DOHH2 (cell line): ENCODE measurements at regions not wholly inside any gene's neighbourhood (a gene's known extent, or its start where the extent isn't known, plus 50 kb on each side); places are given as distances from the start of the nearest gene placed in this dataset.

Experiments used
- H3F3A ChIP-seq: fragments of 200-600 bp; sonication (generic), shearing (Covaris generic); 2 replicates; pipeline ENCODE4 v1.6.0; 2016; ENCODE audit warnings: antibody characterized with exemption, mild to moderate bottlenecking; ENCODE audit not compliant: control insufficient read depth, insufficient read depth
- H3K27ac ChIP-seq: fragments of 200-600 bp; sonication (generic); 2 replicates; pipeline ENCODE4 v1.5.1; 2014; ENCODE audit warnings: low read depth, mild to moderate bottlenecking, low read length, moderate library complexity
- H3K27me3 ChIP-seq: fragments of 200-600 bp; sonication (generic); 2 replicates; pipeline ENCODE4 v1.6.1; 2014; ENCODE audit warnings: mild to moderate bottlenecking, low read length, mixed read lengths; ENCODE audit not compliant: control insufficient read depth
- H3K36me3 ChIP-seq: fragments of 200-600 bp; sonication (generic); 2 replicates; pipeline ENCODE4 v1.6.1; 2014; ENCODE audit warnings: mild to moderate bottlenecking, low read length, moderate library complexity, mixed read lengths; ENCODE audit not compliant: control insufficient read depth
- H3K4me1 ChIP-seq: fragments of 200-600 bp; sonication (generic); 2 replicates; pipeline ENCODE4 v1.6.1; 2014; ENCODE audit warnings: mild to moderate bottlenecking, low read length, mixed read lengths; ENCODE audit not compliant: control insufficient read depth
- H3K4me2 ChIP-seq: fragments of 200-600 bp; sonication (generic); 2 replicates; pipeline ENCODE4 v1.6.0; 2014; ENCODE audit warnings: mild to moderate bottlenecking, low read length, moderate library complexity
- H3K4me3 ChIP-seq: fragments of 200-600 bp; sonication (generic); 2 replicates; pipeline ENCODE4 v1.5.1; 2014; ENCODE audit warnings: mild to moderate bottlenecking, low read length, mixed read lengths
- H3K79me2 ChIP-seq: fragments of 200-600 bp; sonication (generic); 2 replicates; pipeline ENCODE4 v1.6.1; 2014; ENCODE audit warnings: mild to moderate bottlenecking, low read length, mixed read lengths; ENCODE audit not compliant: control insufficient read depth
- H3K9me2 ChIP-seq: fragments of 200-600 bp; sonication (generic); replicated peaks from 2 replicates; pipeline ENCODE4 v1.6.1; 2014; ENCODE audit warnings: mild to moderate bottlenecking, low read length, mixed read lengths; ENCODE audit not compliant: control insufficient read depth
- H3K9me3 ChIP-seq: fragments of 200-600 bp; sonication (generic); 2 replicates; pipeline ENCODE4 v1.6.1; 2014; ENCODE audit warnings: antibody characterized with exemption, low read length, mixed read lengths; ENCODE audit not compliant: control insufficient read depth, insufficient read depth
- H4K20me1 ChIP-seq: fragments of 200-600 bp; sonication (generic); 2 replicates; pipeline ENCODE4 v1.6.0; 2014; ENCODE audit warnings: low read depth, mild to moderate bottlenecking, antibody characterized with exemption, low read length, moderate library complexity; ENCODE audit not compliant: control insufficient read depth, insufficient read depth
- CTCF ChIP-seq: fragments of 200-600 bp; sonication (generic); IDR thresholded peaks from one replicate; pipeline ENCODE4 v1.5.1; 2014; ENCODE audit warnings: antibody characterized with exemption, mild to moderate bottlenecking, low read depth, low read length; ENCODE audit not compliant: poor library complexity, severe bottlenecking
- EZH2phosphoT487 ChIP-seq: fragments of 200-600 bp; sonication (generic); IDR thresholded peaks from 2 replicates; pipeline ENCODE4 v1.6.1; 2017; ENCODE audit warnings: borderline replicate concordance, mild to moderate bottlenecking, antibody characterized with exemption, low read length, moderate library complexity, mixed read lengths

GRCh38 chr14:100659345-100660001, 67.2 kb upstream of the DLK1 start:
- no peaks in the 10 kb centered on the region for H3K27me3 ChIP-seq
- H3K9me3 ChIP-seq = no peaks in the 10 kb centered on the region
- peaks cover 8% of the 10 kb centered on the region for H3K4me1 ChIP-seq
- H3K4me3 ChIP-seq = no peak overlapping the region
- H3K27ac ChIP-seq = no peak overlapping the region
- no peaks in the 10 kb centered on the region for H3K9me2 ChIP-seq
- no peak for TF ChIP-seq CTCF
- no peak for TF ChIP-seq EZH2phosphoT487
- no peaks in the 10 kb centered on the region for H3K36me3 ChIP-seq
- no peaks in the 10 kb centered on the region for H3F3A ChIP-seq
- H4K20me1 ChIP-seq = no peaks in the 10 kb centered on the region
- no peaks in the 10 kb centered on the region for H3K79me2 ChIP-seq
- H3K4me2 ChIP-seq = no peak overlapping the region

GRCh38 chr14:100660498-100660881, 66.2 kb upstream of the DLK1 start:
- Histone ChIP-seq H3K9me3 (no peaks in the 10 kb centered on the region), H4K20me1 (no peaks in the 10 kb centered on the region), H3F3A (no peaks in the 10 kb centered on the region), H3K27me3 (no peaks in the 10 kb centered on the region), H3K9me2 (no peaks in the 10 kb centered on the region), H3K36me3 (no peaks in the 10 kb centered on the region), H3K4me3 (no peak overlapping the region), H3K79me2 (no peaks in the 10 kb centered on the region), H3K4me2 (no peak overlapping the region), H3K4me1 (peaks cover 6% of the 10 kb centered on the region), H3K27ac (no peak overlapping the region)
- TF ChIP-seq EZH2phosphoT487 (no peak), CTCF (no peak)

GRCh38 chr14:100660882-100661635, 65.6 kb upstream of the DLK1 start:
- no peaks in the 10 kb centered on the region for H3K27me3 ChIP-seq
- H3K79me2 ChIP-seq = no peaks in the 10 kb centered on the region
- no peaks in the 10 kb centered on the region for H4K20me1 ChIP-seq
- H3K27ac ChIP-seq = no peak overlapping the region
- TF ChIP-seq CTCF (no peak), EZH2phosphoT487 (no peak)
- H3K4me3 ChIP-seq = no peak overlapping the region
- H3F3A ChIP-seq = no peaks in the 10 kb centered on the region
- no peaks in the 10 kb centered on the region for H3K36me3 ChIP-seq
- H3K4me2 ChIP-seq = no peak overlapping the region
- no peaks in the 10 kb centered on the region for H3K9me2 ChIP-seq
- peaks cover 6% of the 10 kb centered on the region for H3K4me1 ChIP-seq
- no peaks in the 10 kb centered on the region for H3K9me3 ChIP-seq
